Neuronal stem cell (in vitro differentiated cells): ENCODE measurements at regions not wholly inside any gene's neighbourhood (a gene's known extent, or its start where the extent isn't known, plus 50 kb on each side); places are given as distances from the start of the nearest gene placed in this dataset.
"Not testable (repeated sequence)": the region's sequence is repeated elsewhere in the genome, so short reads cannot be mapped to it uniquely, and the experiment has no call there.

Experiments
- DNase-seq: peaks from one replicate; pipeline ENCODE4 v3.0.0-alpha.2; 2013; ENCODE audit warnings: low spot score
- H2AFZ ChIP-seq: one replicate; pipeline ENCODE4 v1.6.1; 2013; ENCODE audit warnings: mild to moderate bottlenecking, low read length, inconsistent platforms
- H2AK5ac ChIP-seq: 2 replicates; pipeline ENCODE4 v1.6.1; 2013; ENCODE audit warnings: low read depth, mild to moderate bottlenecking, inconsistent platforms, low read length, moderate library complexity, mixed read lengths
- H2BK120ac ChIP-seq: 2 replicates; pipeline ENCODE4 v1.6.1; 2013; ENCODE audit warnings: low read depth, mild to moderate bottlenecking, inconsistent platforms, low read length, moderate library complexity, mixed read lengths
- H2BK12ac ChIP-seq: one replicate; pipeline ENCODE4 v1.6.1; 2013; ENCODE audit warnings: low read length, inconsistent platforms
- H2BK15ac ChIP-seq: 2 replicates; pipeline ENCODE4 v1.6.1; 2013; ENCODE audit warnings: mild to moderate bottlenecking, low read length, inconsistent platforms, mixed read lengths
- H2BK5ac ChIP-seq: one replicate; pipeline ENCODE4 v1.6.1; 2013; ENCODE audit warnings: inconsistent platforms, mild to moderate bottlenecking, low read length, moderate library complexity
- H3K14ac ChIP-seq: one replicate; pipeline ENCODE4 v1.6.1; 2013; ENCODE audit warnings: low read length, inconsistent platforms
- H3K18ac ChIP-seq: 2 replicates; pipeline ENCODE4 v1.6.1; 2013; ENCODE audit warnings: low read length, inconsistent platforms
- H3K23ac ChIP-seq: 2 replicates; pipeline ENCODE4 v1.6.1; 2013; ENCODE audit warnings: low read depth, mild to moderate bottlenecking, mixed read lengths, low read length, inconsistent platforms; ENCODE audit not compliant: poor library complexity
- H3K27ac ChIP-seq: replicated peaks from 3 replicates; pipeline ENCODE4 v1.5.1; 2013; ENCODE audit warnings: low read length, inconsistent platforms
- H3K27me3 ChIP-seq, 3 experiments: 2 replicates each; pipeline ENCODE4 v1.6.1; 2013; ENCODE audit warnings: low read length in 3 of 3, mild to moderate bottlenecking in 2 of 3, inconsistent platforms in 1 of 3, low read depth in 1 of 3, mixed read lengths in 1 of 3, moderate library complexity in 1 of 3; ENCODE audit not compliant: control insufficient read depth in 3 of 3, insufficient read depth in 3 of 3
- H3K36me3 ChIP-seq, 2 donors: replicated peaks in 1 of 2; 2 replicates each; pipeline ENCODE4 v1.6.1; 2013; ENCODE audit warnings: low read length in 2 of 2; ENCODE audit not compliant: control insufficient read depth in 2 of 2, insufficient read depth in 2 of 2
- H3K4ac ChIP-seq: 2 replicates; pipeline ENCODE4 v1.6.1; 2013; ENCODE audit warnings: inconsistent platforms, mild to moderate bottlenecking, low read length, moderate library complexity
- H3K4me1 ChIP-seq, 2 donors: 1 replicate in 1 of 2; 2 replicates in 1 of 2; pipeline ENCODE4 v1.6.1; 2013; ENCODE audit warnings: low read length in 2 of 2, low read depth in 1 of 2; ENCODE audit not compliant: control insufficient read depth in 2 of 2, insufficient read depth in 1 of 2
- H3K4me2 ChIP-seq: one replicate; pipeline ENCODE4 v1.6.1; 2013; ENCODE audit warnings: mild to moderate bottlenecking, low read length, inconsistent platforms; ENCODE audit not compliant: insufficient read depth, poor library complexity, severe bottlenecking
- H3K4me3 ChIP-seq, 2 donors: 2 replicates each; pipeline ENCODE4 v1.5.1; 2013; ENCODE audit warnings: low read length in 2 of 2, mild to moderate bottlenecking in 2 of 2, inconsistent platforms in 1 of 2, moderate library complexity in 1 of 2
- H3K79me1 ChIP-seq: one replicate; pipeline ENCODE4 v1.6.1; 2013; ENCODE audit warnings: low read depth, mild to moderate bottlenecking, inconsistent platforms, low read length, moderate library complexity
- H3K9ac ChIP-seq: one replicate; pipeline ENCODE4 v1.6.1; 2013; ENCODE audit warnings: mild to moderate bottlenecking, low read depth, low read length, inconsistent platforms; ENCODE audit not compliant: poor library complexity
- H3K9me3 ChIP-seq, 2 donors: replicated peaks in 1 of 2; 2 replicates each; pipeline versions ENCODE3 to v1.6.1; 2013; ENCODE audit warnings: low read length in 2 of 2, mild to moderate bottlenecking in 2 of 2, inconsistent platforms in 1 of 2, low read depth in 1 of 2, mixed read lengths in 1 of 2, moderate library complexity in 1 of 2; ENCODE audit not compliant: control insufficient read depth in 2 of 2, insufficient read depth in 1 of 2
- H4K8ac ChIP-seq: one replicate; pipeline ENCODE4 v1.6.1; 2013; ENCODE audit warnings: low read depth, mild to moderate bottlenecking, inconsistent platforms, low read length, moderate library complexity
- H4K91ac ChIP-seq: one replicate; pipeline ENCODE4 v1.6.1; 2013; ENCODE audit warnings: low read length, low read depth, mild to moderate bottlenecking, inconsistent platforms; ENCODE audit not compliant: poor library complexity
- WGBS, 2 donors: extraction: QIAGEN DNeasy Blood & Tissue Kit; methylation state at CpG; one replicate each; pipeline ENCODE4 v1.1.7; 2013; ENCODE audit warnings: missing lambda C conversion rate in 2 of 2, mixed read lengths in 1 of 2; ENCODE audit not compliant: insufficient read length in 2 of 2, insufficient replicate concordance in 1 of 2; ENCODE audit errors: extremely low coverage in 2 of 2; 5-methylcytosine and 5-hydroxymethylcytosine counted together

DNA sequence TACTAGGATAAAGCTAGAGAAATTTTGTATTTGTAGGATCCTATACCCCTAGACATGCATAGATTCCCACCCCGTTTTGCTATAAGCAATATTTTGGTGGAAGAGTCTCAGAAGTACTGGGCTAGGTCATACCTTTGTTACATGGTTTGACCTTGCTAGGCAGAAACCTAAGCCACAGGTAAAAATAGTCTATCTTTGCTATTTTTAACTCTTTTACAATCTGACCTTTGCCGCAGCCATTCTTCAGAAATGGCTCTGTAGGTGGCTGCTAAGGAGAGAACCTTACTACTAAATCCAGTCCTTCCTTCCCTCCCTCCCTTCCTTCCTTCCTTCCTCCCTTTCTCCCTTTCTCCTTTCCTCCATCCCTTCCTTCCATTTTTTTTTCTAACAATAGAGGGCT is 242.9 kb upstream of the SEL1L start:
- no CpG with 5 or more reads among the region's 2 CpGs for WGBS, 2 donors
- no peaks in the 10 kb centered on the region for H3K27me3 ChIP-seq
- no peak overlapping the region for H3K18ac ChIP-seq

DNA sequence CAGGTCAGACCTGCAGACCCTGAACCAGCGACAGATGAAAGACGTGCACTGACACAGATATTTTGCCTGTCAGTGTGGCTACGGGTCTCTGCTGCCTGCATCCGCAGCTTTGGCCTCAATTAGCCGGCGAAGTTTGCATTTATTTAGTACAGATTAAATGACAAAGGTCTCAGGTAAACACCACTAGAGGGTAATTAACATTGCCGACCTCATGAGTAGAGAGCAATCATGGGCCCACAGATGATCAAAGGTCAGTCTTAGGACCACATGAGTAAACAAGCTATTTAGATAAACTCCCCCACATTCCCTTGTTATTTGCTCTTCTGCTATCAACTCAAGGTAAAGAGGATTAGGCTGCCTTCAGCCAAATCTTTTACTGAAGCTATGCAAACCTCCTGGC is 248.1 kb upstream of the SEL1L start:
- H3K23ac ChIP-seq, H2AFZ ChIP-seq, H3K27me3 ChIP-seq, H3K79me1 ChIP-seq, H3K27ac ChIP-seq, DNase-seq, H2BK12ac ChIP-seq, H3K9me3 ChIP-seq, H3K9ac ChIP-seq, H3K4me3 ChIP-seq, H3K36me3 ChIP-seq, H3K4me2 ChIP-seq, H3K18ac ChIP-seq, H3K4ac ChIP-seq, H2BK15ac ChIP-seq, H2AK5ac ChIP-seq, H4K8ac ChIP-seq, H2BK5ac ChIP-seq, H4K91ac ChIP-seq, H3K4me1 ChIP-seq, H3K14ac ChIP-seq, H2BK120ac ChIP-seq: not testable (repeated sequence)
- WGBS, 2 donors = no CpG with 5 or more reads among the region's 7 CpGs

More for the DNA sequence above, 242.9 kb upstream of the SEL1L start:
- H4K8ac ChIP-seq = no peak overlapping the region
- H3K4me2 ChIP-seq = no peak overlapping the region
- no peak overlapping the region for H3K23ac ChIP-seq
- no peaks in the 10 kb centered on the region for H3K9me3 ChIP-seq
- no peak overlapping the region for H2BK5ac ChIP-seq
- no peaks in the 10 kb centered on the region for H3K79me1 ChIP-seq
- H3K36me3 ChIP-seq = no peaks in the 10 kb centered on the region
- no peak overlapping the region for H3K9ac ChIP-seq
- no peak overlapping the region for H2AK5ac ChIP-seq
- no peak overlapping the region for H3K14ac ChIP-seq
- no peak overlapping the region for H2BK120ac ChIP-seq
- no peaks in the 10 kb centered on the region for H3K4me1 ChIP-seq
- H2AFZ ChIP-seq = no peak overlapping the region
- no peak overlapping the region for H3K27ac ChIP-seq
- H2BK12ac ChIP-seq = no peak overlapping the region
- H3K4me3 ChIP-seq = no peak overlapping the region
- DNase-seq = no peak
- no peak overlapping the region for H4K91ac ChIP-seq
- no peak overlapping the region for H2BK15ac ChIP-seq
- no peak overlapping the region for H3K4ac ChIP-seq

DNA sequence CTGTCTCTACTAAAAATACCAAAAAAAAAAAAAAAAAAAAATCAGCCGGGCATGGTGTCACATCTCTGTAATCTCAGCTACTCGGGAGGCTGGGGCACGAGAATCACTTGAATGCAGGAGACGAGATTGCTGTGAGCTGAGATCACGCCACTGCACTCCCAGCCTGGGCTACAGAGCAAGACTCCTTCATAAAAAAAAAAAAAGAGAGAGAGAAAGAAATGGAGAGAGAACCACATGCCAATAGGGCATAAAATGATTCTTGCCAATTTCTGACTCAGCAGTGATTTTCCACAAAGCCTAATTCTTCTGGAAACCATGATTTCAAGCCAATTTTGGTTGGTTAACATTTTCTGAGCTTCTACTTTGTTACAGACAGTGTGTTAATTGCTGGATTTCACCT is 250.4 kb upstream of the SEL1L start:
- H3K4me2 ChIP-seq = no peak overlapping the region
- no peaks in the 10 kb centered on the region for H3K4me1 ChIP-seq
- no CpG with 5 or more reads among the region's 5 CpGs for WGBS, 2 donors
- H2BK12ac ChIP-seq = no peak overlapping the region
- no peaks in the 10 kb centered on the region for H3K9me3 ChIP-seq
- no peak for DNase-seq
- no peaks in the 10 kb centered on the region for H3K27me3 ChIP-seq
- no peak overlapping the region for H3K14ac ChIP-seq
- H3K4me3 ChIP-seq = no peak overlapping the region
- H3K27ac ChIP-seq = no peak overlapping the region
- H2BK15ac ChIP-seq = no peak overlapping the region
- H3K18ac ChIP-seq = no peak overlapping the region
- no peak overlapping the region for H2BK120ac ChIP-seq
- no peak overlapping the region for H4K91ac ChIP-seq
- H3K79me1 ChIP-seq = no peaks in the 10 kb centered on the region
- no peaks in the 10 kb centered on the region for H3K36me3 ChIP-seq
- H3K4ac ChIP-seq = no peak overlapping the region
- H4K8ac ChIP-seq = no peak overlapping the region
- H3K23ac ChIP-seq = no peak overlapping the region
- H2AFZ ChIP-seq = no peak overlapping the region
- H2AK5ac ChIP-seq = no peak overlapping the region
- no peak overlapping the region for H2BK5ac ChIP-seq
- H3K9ac ChIP-seq = no peak overlapping the region

DNA sequence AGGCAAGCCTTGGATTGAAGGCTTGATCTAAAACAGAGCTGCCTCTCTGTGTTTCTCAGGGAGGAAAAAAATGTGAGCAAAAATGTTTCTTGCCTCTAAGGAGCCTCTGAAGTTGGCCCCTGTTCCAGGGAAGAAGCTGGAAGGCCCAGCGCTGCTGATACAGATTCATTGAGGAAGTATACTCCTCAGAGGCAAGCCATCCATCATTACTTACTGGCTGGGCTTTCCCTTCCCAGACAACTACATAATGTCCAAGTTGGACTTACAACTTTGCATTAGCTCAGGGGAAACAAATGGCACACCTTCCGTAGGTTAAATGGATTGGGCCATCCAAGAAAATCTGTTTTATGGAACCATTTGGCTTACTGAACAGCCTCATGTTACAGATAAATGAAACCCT is 263.7 kb upstream of the SEL1L start:
- H3K9ac ChIP-seq = no peak overlapping the region
- DNase-seq = no peak
- WGBS, 2 donors = no CpG with 5 or more reads among the region's 2 CpGs

More for the DNA sequence above, 263.7 kb upstream of the SEL1L start:
- Histone ChIP-seq H2BK5ac (no peak overlapping the region), H2BK120ac (no peak overlapping the region), H3K4me1 (no peaks in the 10 kb centered on the region), H3K9me3 (no peaks in the 10 kb centered on the region), H3K79me1 (no peaks in the 10 kb centered on the region), H3K4me2 (no peak overlapping the region), H2AK5ac (no peak overlapping the region), H3K27ac (no peak overlapping the region), H3K36me3 (no peaks in the 10 kb centered on the region), H2BK15ac (no peak overlapping the region), H3K4me3 (no peak overlapping the region), H3K23ac (no peak overlapping the region), H2AFZ (no peak overlapping the region), H3K27me3 (no peaks in the 10 kb centered on the region), H3K4ac (no peak overlapping the region), H4K91ac (no peak overlapping the region), H4K8ac (no peak overlapping the region), H3K18ac (no peak overlapping the region), H3K14ac (no peak overlapping the region), H2BK12ac (no peak overlapping the region)
